ENCODE measurements at regions not wholly inside any gene's neighbourhood (a gene's known extent, or its start where the extent isn't known, plus 50 kb on each side); places are given as distances from the start of the nearest gene placed in this dataset.

DNA sequence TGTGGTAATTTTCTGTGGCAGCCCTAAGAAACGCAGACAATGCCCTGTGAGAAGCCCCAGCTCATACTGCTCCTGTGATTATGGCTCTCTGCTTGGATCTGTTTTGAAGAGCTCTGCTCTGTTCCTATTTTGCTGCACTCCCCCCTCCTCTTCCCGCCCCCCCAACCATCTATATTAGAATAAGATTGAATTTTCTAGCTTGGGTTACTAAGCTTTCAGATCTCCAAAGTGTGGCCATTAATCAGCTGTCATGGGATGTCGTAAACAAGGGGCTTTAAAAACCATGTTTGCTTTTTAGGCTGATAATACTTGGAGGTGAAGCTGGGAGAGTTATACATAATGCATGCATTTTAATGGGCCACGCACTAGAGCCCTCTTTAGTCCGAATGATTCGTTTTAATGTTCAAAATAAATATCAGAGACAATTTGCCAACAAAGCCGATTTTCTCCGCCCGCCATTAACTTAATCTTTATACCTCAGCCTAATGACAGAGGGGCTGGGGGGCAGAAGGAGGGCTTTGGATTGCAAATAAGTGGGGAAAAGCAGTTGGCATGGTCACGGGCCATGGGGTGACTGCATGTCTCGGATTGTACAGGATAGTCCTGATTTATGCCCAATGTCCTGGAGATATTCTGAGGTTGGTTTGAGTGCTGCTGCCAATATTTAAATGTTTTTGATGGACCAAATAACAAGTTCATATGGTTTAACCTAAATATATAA is 165.5 kb downstream of the RPS24 start:
- H3K4me3 ChIP-seq (ENCODE audit: low read length): no peak overlapping the region
- H3K9ac ChIP-seq (ENCODE audit: low read length): no peak overlapping the region
- peaks cover 6% of the 10 kb centered on the region for H3K4me1 ChIP-seq (ENCODE audit: control insufficient read depth, insufficient read depth, low read length)
- no peaks in the 10 kb centered on the region for H3K9me3 ChIP-seq (ENCODE audit: control insufficient read depth, low read length)
- DNase-seq (ENCODE audit: low read depth): no peak
- H3K27me3 ChIP-seq (replicated peaks; ENCODE audit: control insufficient read depth, insufficient read depth, low read length): peaks cover 7% of the 10 kb centered on the region
- no peaks in the 10 kb centered on the region for H3K36me3 ChIP-seq (ENCODE audit: control insufficient read depth, insufficient read depth, low read length, severe bottlenecking)

DNA sequence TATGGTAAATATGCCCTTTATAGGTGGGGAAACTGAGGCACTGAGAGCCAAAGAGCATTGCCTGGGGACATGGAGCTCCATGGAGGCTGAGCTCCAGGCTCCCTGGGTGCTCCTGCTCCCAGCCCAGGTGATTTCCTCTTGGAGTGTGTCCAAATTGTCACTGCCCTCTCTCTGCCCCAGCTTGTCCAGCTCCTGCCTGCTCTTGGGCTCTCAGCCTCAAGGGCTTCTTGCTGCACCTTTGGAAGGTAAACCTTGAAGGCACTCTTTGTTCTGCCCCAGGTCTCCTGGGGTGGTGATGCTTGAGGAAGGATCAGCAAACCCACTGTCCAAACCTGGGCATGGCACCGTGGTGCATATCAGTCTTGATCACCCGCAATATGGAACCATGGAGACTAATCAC is 166.1 kb downstream of the RPS24 start:
- H3K9me3 ChIP-seq (ENCODE audit: control insufficient read depth, low read length): no peaks in the 10 kb centered on the region
- H3K36me3 ChIP-seq (ENCODE audit: control insufficient read depth, insufficient read depth, low read length, severe bottlenecking): no peaks in the 10 kb centered on the region
- peaks cover 7% of the 10 kb centered on the region for H3K27me3 ChIP-seq (replicated peaks; ENCODE audit: control insufficient read depth, insufficient read depth, low read length)
- no peak for DNase-seq (ENCODE audit: low read depth)
- no peak overlapping the region for H3K9ac ChIP-seq (ENCODE audit: low read length)
- H3K4me3 ChIP-seq (ENCODE audit: low read length): no peak overlapping the region
- H3K4me1 ChIP-seq (ENCODE audit: control insufficient read depth, insufficient read depth, low read length): peaks cover 6% of the 10 kb centered on the region

DNA sequence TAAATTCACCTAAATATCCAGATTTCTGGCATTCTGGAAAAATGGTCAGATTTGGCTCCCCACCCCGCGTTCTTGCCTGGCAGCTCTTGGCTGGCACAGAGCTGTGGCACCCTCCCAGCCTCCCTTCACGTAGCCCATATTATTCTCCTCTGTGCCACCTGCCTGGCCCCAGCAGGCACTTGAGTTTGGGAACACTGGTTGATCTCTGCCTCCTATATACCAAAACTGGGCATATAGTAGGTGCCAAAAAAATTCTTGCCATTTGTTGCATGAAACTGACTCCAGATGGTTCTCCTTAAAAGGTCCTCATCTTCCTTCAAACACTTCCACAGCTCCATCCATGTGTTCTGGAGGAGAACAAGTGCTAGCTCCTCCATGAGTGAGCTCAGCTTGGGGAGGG is 167.0 kb downstream of the RPS24 start:
- no peaks in the 10 kb centered on the region for H3K36me3 ChIP-seq (ENCODE audit: control insufficient read depth, insufficient read depth, low read length, severe bottlenecking)
- no peak for DNase-seq (ENCODE audit: low read depth)
- no peak overlapping the region for H3K4me3 ChIP-seq (ENCODE audit: low read length)
- peaks cover 6% of the 10 kb centered on the region for H3K4me1 ChIP-seq (ENCODE audit: control insufficient read depth, insufficient read depth, low read length)
- peaks cover 7% of the 10 kb centered on the region for H3K27me3 ChIP-seq (replicated peaks; ENCODE audit: control insufficient read depth, insufficient read depth, low read length)
- no peaks in the 10 kb centered on the region for H3K9me3 ChIP-seq (ENCODE audit: control insufficient read depth, low read length)
- H3K9ac ChIP-seq (ENCODE audit: low read length): no peak overlapping the region

DNA sequence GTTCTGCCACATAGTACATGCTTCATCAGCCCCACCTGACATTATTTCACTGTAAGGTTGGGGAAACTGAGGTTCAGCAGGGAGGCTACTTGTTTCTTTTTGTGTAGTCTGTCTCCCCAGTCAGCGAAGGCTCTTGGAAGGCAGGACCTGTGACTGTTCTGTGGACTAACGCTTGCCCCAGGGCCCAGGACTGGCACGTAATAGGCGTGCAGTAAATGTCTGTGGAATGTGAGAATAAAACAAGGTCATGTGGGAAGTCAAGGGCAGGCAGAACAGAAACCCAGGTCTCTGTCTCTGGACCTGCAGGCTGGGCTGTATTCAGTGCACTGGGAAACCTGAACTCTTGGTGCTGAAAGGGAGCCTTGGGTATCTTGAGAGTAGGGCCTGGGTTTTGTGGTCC is 168.7 kb downstream of the RPS24 start:
- Histone ChIP-seq H3K9me3 (ENCODE audit: control insufficient read depth, low read length) (no peaks in the 10 kb centered on the region), H3K4me1 (ENCODE audit: control insufficient read depth, insufficient read depth, low read length) (peaks cover 3% of the 10 kb centered on the region), H3K9ac (ENCODE audit: low read length) (no peak overlapping the region), H3K36me3 (ENCODE audit: control insufficient read depth, insufficient read depth, low read length, severe bottlenecking) (no peaks in the 10 kb centered on the region), H3K4me3 (ENCODE audit: low read length) (no peak overlapping the region), H3K27me3 (replicated peaks; ENCODE audit: control insufficient read depth, insufficient read depth, low read length) (peaks cover 7% of the 10 kb centered on the region)
- DNase-seq (ENCODE audit: low read depth): no peak

DNA sequence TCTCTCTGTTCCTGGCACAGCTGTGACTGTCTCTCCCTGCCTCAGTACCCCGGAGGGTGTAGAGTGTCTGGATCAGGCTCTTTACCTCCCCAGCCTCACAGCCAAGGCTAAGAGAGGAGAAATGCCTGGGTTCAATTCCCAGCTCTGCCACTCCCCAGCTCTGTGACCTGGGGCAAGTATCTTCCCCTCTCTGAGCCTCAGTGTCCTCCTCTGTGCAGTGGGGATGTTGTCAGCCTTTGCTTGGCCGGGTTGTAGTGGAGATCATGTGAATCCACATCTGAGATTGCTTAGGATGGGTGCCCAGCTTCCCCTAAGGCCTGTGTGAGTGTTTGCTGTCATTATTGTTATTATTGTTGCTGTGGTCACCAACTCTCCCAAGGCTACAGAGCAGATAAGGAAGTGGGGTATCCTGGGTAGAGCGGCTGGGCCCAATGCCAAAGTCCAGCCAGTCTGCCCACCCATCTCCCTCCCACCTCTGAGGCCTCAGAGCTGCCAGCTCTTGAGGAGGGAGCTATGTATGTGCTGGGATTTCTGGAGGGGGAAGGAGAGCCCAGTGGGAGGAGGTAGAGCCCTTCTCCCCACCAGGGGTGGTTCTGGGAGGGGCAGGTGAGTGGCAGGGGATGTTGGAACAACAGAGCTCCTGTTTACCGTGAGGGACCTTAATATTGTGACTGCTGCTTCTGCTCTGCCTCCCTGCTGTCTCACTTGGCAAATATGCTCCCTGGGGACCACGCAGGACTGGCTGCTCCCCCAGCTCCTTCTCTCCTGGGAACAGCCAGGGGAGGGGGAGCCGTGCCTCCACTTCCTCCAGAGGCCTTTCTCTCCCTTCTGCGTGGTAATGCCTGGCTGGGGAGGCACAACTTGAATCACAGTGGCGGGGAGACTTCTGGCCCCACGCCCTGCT is 170.5 kb downstream of the RPS24 start:
- H3K4me3 ChIP-seq (ENCODE audit: low read length): no peak overlapping the region
- H3K9me3 ChIP-seq (ENCODE audit: control insufficient read depth, low read length): no peaks in the 10 kb centered on the region
- H3K9ac ChIP-seq (ENCODE audit: low read length): no peak overlapping the region
- DNase-seq (ENCODE audit: low read depth): no peak
- H3K36me3 ChIP-seq (ENCODE audit: control insufficient read depth, insufficient read depth, low read length, severe bottlenecking): no peaks in the 10 kb centered on the region
- H3K27me3 ChIP-seq (replicated peaks; ENCODE audit: control insufficient read depth, insufficient read depth, low read length): peaks cover 7% of the 10 kb centered on the region
- H3K4me1 ChIP-seq (ENCODE audit: control insufficient read depth, insufficient read depth, low read length): peaks cover 6% of the 10 kb centered on the region

DNA sequence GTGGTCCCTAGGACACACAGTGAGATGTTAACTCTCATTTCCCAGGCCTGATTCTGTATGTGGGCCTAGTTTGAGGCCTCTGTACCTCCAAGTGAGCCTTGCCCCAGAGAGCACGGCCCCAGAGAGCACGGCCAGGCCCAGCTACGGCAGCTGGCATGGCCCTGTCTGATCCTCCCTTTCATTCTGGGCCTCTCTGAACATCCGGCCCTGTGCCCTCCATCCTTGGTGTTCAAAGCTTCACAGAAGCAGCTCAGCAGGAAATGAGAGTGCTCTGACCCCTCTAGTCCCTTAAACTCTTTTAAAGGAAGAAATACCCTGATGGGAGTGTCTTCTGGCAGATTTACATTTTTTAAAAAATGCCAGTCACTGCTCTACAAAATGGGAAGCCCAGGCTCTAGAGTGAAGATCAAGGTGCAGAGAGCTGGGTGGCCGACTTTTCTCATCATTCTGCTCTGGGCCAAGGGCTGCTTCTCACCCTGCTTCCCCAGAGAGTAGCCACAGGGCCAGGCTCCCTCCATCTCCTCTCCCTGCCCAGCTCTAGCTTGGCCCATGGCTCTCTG is 171.9 kb downstream of the RPS24 start:
- Histone ChIP-seq H3K9ac (ENCODE audit: low read length) (no peak overlapping the region), H3K4me3 (ENCODE audit: low read length) (no peak overlapping the region), H3K9me3 (ENCODE audit: control insufficient read depth, low read length) (no peaks in the 10 kb centered on the region), H3K4me1 (ENCODE audit: control insufficient read depth, insufficient read depth, low read length) (peaks cover 6% of the 10 kb centered on the region), H3K27me3 (replicated peaks; ENCODE audit: control insufficient read depth, insufficient read depth, low read length) (peaks cover 7% of the 10 kb centered on the region), H3K36me3 (ENCODE audit: control insufficient read depth, insufficient read depth, low read length, severe bottlenecking) (no peaks in the 10 kb centered on the region)
- DNase-seq (ENCODE audit: low read depth): no peak

DNA sequence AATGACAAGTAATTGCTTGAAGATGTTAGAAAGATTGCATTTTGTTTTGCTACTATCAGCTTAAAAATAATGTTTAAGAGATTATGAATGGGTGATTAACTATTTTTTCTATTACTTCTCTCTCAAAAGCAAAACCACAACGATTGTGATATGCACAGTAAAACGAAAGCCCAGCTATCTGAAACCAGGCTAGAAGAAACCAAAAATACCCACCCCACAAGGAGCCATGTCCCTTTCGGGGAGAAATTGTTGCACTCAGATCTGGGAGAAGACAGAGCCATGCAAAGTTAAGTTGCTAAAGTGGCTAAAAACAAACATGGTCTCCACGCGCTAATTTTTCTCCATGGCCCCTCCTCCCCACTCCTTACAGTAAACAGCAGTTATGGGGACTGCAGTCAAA is 173.6 kb downstream of the RPS24 start:
- H3K4me3 ChIP-seq (ENCODE audit: low read length): peak overlapping the region; percentile 24
- H3K36me3 ChIP-seq (ENCODE audit: control insufficient read depth, insufficient read depth, low read length, severe bottlenecking): no peaks in the 10 kb centered on the region
- no peak for DNase-seq (ENCODE audit: low read depth)
- H3K9me3 ChIP-seq (ENCODE audit: control insufficient read depth, low read length): no peaks in the 10 kb centered on the region
- peak overlapping the region; percentile 11 for H3K9ac ChIP-seq (ENCODE audit: low read length)
- H3K27me3 ChIP-seq (replicated peaks; ENCODE audit: control insufficient read depth, insufficient read depth, low read length): peaks cover 6% of the 10 kb centered on the region
- peaks cover 13% of the 10 kb centered on the region for H3K4me1 ChIP-seq (ENCODE audit: control insufficient read depth, insufficient read depth, low read length)

DNA sequence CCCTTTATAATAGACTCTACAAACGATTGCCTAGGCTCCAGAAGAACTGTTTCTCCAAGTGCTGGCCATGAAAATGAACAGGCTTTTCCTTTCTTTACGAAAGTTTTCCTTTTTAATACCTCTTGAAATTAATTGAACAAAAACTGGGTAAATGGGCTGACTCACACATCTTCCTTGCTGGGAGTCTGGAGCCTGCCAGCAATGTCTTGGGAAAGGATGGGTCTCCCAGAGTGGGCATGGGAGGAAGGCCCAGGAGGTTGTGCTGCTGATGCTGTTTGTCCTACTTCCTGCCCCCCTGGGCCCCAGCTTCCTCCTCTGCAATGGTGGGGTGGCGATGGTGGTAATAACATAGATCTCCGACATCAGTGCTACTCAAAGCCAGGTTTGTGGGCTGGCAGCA is 174.1 kb downstream of the RPS24 start:
- DNase-seq (ENCODE audit: low read depth): no peak
- Histone ChIP-seq H3K27me3 (replicated peaks; ENCODE audit: control insufficient read depth, insufficient read depth, low read length) (peaks cover 3% of the 10 kb centered on the region), H3K4me3 (ENCODE audit: low read length) (no peak overlapping the region), H3K9me3 (ENCODE audit: control insufficient read depth, low read length) (no peaks in the 10 kb centered on the region), H3K9ac (ENCODE audit: low read length) (no peak overlapping the region), H3K4me1 (ENCODE audit: control insufficient read depth, insufficient read depth, low read length) (peaks cover 14% of the 10 kb centered on the region), H3K36me3 (ENCODE audit: control insufficient read depth, insufficient read depth, low read length, severe bottlenecking) (no peaks in the 10 kb centered on the region)

DNA sequence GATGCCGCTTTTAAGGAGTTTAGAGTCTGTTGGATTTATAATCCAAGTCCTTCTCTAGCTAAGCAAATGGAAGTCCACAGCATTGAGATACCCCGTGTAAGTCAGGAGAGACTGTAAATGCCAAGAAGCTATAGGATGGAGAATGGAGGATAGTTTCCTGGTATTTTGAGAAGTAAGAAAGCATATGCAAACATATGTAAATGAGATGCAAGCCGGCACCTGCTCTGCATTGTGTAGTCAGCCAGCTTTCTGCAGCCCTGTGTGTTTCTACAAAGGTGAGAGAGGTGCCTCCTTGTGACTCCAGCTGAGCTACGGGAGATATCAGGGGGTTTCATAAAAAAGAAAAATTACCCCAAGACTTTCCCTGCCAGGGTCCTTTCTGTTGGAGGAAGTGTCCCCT is 176.3 kb downstream of the RPS24 start:
- H3K9ac ChIP-seq (ENCODE audit: low read length): no peak overlapping the region
- DNase-seq (ENCODE audit: low read depth): no peak
- no peaks in the 10 kb centered on the region for H3K9me3 ChIP-seq (ENCODE audit: control insufficient read depth, low read length)

DNA sequence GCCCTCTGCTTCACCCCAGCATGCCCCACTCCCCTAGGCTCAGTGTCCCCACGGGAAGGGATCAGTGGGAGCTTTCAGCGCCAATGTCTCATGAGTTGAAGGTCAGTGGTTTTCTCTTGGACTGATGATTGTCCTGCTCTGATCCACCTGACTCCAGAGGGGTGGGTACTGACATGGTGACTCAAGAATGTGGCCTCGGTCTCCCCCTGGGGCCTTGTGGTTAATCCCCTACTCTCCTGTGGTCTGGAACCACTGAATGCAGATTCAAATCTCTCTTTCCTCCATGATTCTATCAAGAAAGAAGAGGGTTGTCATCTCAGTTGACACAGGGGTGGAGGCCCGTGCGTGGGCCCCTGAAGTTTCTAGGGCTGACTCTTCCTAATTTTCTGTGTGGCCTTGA is 176.9 kb downstream of the RPS24 start:
- Histone ChIP-seq H3K9me3 (ENCODE audit: control insufficient read depth, low read length) (no peaks in the 10 kb centered on the region), H3K36me3 (ENCODE audit: control insufficient read depth, insufficient read depth, low read length, severe bottlenecking) (no peaks in the 10 kb centered on the region), H3K9ac (ENCODE audit: low read length) (peak overlapping the region; percentile 18), H3K4me1 (ENCODE audit: control insufficient read depth, insufficient read depth, low read length) (peaks cover 28% of the 10 kb centered on the region), H3K4me3 (ENCODE audit: low read length) (no peak overlapping the region), H3K27me3 (replicated peaks; ENCODE audit: control insufficient read depth, insufficient read depth, low read length) (no peaks in the 10 kb centered on the region)
- no peak for DNase-seq (ENCODE audit: low read depth)

More for the DNA sequence above, 176.3 kb downstream of the RPS24 start:
- Histone ChIP-seq H3K27me3 (replicated peaks; ENCODE audit: control insufficient read depth, insufficient read depth, low read length) (no peaks in the 10 kb centered on the region), H3K36me3 (ENCODE audit: control insufficient read depth, insufficient read depth, low read length, severe bottlenecking) (no peaks in the 10 kb centered on the region), H3K4me3 (ENCODE audit: low read length) (no peak overlapping the region), H3K4me1 (ENCODE audit: control insufficient read depth, insufficient read depth, low read length) (peaks cover 22% of the 10 kb centered on the region)

DNA sequence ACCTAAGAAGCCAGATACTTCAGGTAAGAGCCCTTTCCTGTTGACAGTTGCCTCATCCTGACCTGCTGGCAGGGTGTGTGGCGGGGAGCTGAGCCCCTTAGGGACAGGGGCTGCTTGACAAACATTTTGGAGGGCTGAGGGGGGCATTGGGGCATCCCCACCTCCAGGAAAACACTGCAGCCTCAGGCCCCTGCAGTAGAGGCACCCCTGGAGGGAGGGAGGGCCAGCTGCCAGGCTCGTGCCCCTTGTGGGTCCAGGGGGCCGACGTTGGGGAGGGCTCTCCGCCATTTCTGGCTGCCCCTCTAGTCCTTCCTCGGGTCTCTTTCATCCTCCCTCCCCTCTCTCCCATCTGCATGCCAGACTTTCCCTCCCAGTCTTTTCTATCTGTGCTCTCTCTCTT is 177.3 kb downstream of the RPS24 start:
- no peaks in the 10 kb centered on the region for H3K9me3 ChIP-seq (ENCODE audit: control insufficient read depth, low read length)
- H3K9ac ChIP-seq (ENCODE audit: low read length): peak overlapping the region; percentile 18
- no peaks in the 10 kb centered on the region for H3K27me3 ChIP-seq (replicated peaks; ENCODE audit: control insufficient read depth, insufficient read depth, low read length)
- no peak overlapping the region for H3K4me3 ChIP-seq (ENCODE audit: low read length)
- H3K36me3 ChIP-seq (ENCODE audit: control insufficient read depth, insufficient read depth, low read length, severe bottlenecking): no peaks in the 10 kb centered on the region
- DNase-seq (ENCODE audit: low read depth): no peak
- peaks cover 32% of the 10 kb centered on the region for H3K4me1 ChIP-seq (ENCODE audit: control insufficient read depth, insufficient read depth, low read length)
